ENCODE measurements at regions not wholly inside any gene's neighbourhood (a gene's known extent, or its start where the extent isn't known, plus 50 kb on each side); places are given as distances from the start of the nearest gene placed in this dataset.

GRCh38 chr13:22141716-22142115 lies 470.8 kb downstream of the FGF9 start:
- Histone ChIP-seq H3K27me3 (ENCODE audit: control insufficient read depth in 1 of 2, insufficient read depth in 2 of 2, low read length in 2 of 2) (no peaks in the 10 kb centered on the region), H3K36me3 (ENCODE audit: control insufficient read depth in 1 of 2, insufficient read depth in 2 of 2, low read length in 2 of 2) (no peaks in the 10 kb centered on the region), H3K4me3 (ENCODE audit: low read depth in 1 of 2, low read length in 2 of 2) (no peak overlapping the region), H3K4me1 (ENCODE audit: control insufficient read depth in 1 of 2, insufficient read depth in 2 of 2, low read length in 2 of 2) (no peaks in the 10 kb centered on the region), H3K27ac (ENCODE audit: low read depth, low read length) (no peak overlapping the region), H3K9me3 (ENCODE audit: control insufficient read depth in 1 of 2, low read length in 2 of 2) (no peaks in the 10 kb centered on the region), H3K9ac (ENCODE audit: low read depth in 1 of 2, low read length in 2 of 2) (no peak overlapping the region)

- Histone ChIP-seq H3K9me3 (ENCODE audit: control insufficient read depth in 1 of 2, low read length in 2 of 2) (no peaks in the 10 kb centered on the region), H3K27me3 (ENCODE audit: control insufficient read depth in 1 of 2, insufficient read depth in 2 of 2, low read length in 2 of 2) (no peaks in the 10 kb centered on the region), H3K4me3 (ENCODE audit: low read depth in 1 of 2, low read length in 2 of 2) (no peak overlapping the region), H3K36me3 (ENCODE audit: control insufficient read depth in 1 of 2, insufficient read depth in 2 of 2, low read length in 2 of 2) (no peaks in the 10 kb centered on the region), H3K27ac (ENCODE audit: low read depth, low read length) (no peak overlapping the region), H3K9ac (ENCODE audit: low read depth in 1 of 2, low read length in 2 of 2) (no peak overlapping the region), H3K4me1 (ENCODE audit: control insufficient read depth in 1 of 2, insufficient read depth in 2 of 2, low read length in 2 of 2) (no peaks in the 10 kb centered on the region)
Observed at GRCh38 chr13:22143671-22144070, 472.8 kb downstream of the FGF9 start.

- H3K4me1 ChIP-seq (ENCODE audit: control insufficient read depth in 1 of 2, insufficient read depth in 2 of 2, low read length in 2 of 2) = no peaks in the 10 kb centered on the region
- no peaks in the 10 kb centered on the region for H3K27me3 ChIP-seq (ENCODE audit: control insufficient read depth in 1 of 2, insufficient read depth in 2 of 2, low read length in 2 of 2)
- H3K9ac ChIP-seq (ENCODE audit: low read depth in 1 of 2, low read length in 2 of 2) = no peak overlapping the region
- no peak overlapping the region for H3K4me3 ChIP-seq (ENCODE audit: low read depth in 1 of 2, low read length in 2 of 2)
- H3K27ac ChIP-seq (ENCODE audit: low read depth, low read length) = no peak overlapping the region
- no peaks in the 10 kb centered on the region for H3K9me3 ChIP-seq (ENCODE audit: control insufficient read depth in 1 of 2, low read length in 2 of 2)
- no peaks in the 10 kb centered on the region for H3K36me3 ChIP-seq (ENCODE audit: control insufficient read depth in 1 of 2, insufficient read depth in 2 of 2, low read length in 2 of 2)
Observed at GRCh38 chr13:22144806-22145205, 473.9 kb downstream of the FGF9 start.

GRCh38 chr13:22148187-22148586 lies 477.3 kb downstream of the FGF9 start:
- no peak overlapping the region for H3K9ac ChIP-seq (ENCODE audit: low read depth in 1 of 2, low read length in 2 of 2)
- H3K36me3 ChIP-seq (ENCODE audit: control insufficient read depth in 1 of 2, insufficient read depth in 2 of 2, low read length in 2 of 2) = no peaks in the 10 kb centered on the region
- H3K4me1 ChIP-seq (ENCODE audit: control insufficient read depth in 1 of 2, insufficient read depth in 2 of 2, low read length in 2 of 2) = no peaks in the 10 kb centered on the region
- no peaks in the 10 kb centered on the region for H3K9me3 ChIP-seq (ENCODE audit: control insufficient read depth in 1 of 2, low read length in 2 of 2)
- no peak overlapping the region for H3K4me3 ChIP-seq (ENCODE audit: low read depth in 1 of 2, low read length in 2 of 2)
- peaks cover 0 to 3% of the 10 kb centered on the region in 2 donors for H3K27me3 ChIP-seq (ENCODE audit: control insufficient read depth in 1 of 2, insufficient read depth in 2 of 2, low read length in 2 of 2)
- H3K27ac ChIP-seq (ENCODE audit: low read depth, low read length) = no peak overlapping the region

- no peaks in the 10 kb centered on the region for H3K4me1 ChIP-seq (ENCODE audit: control insufficient read depth in 1 of 2, insufficient read depth in 2 of 2, low read length in 2 of 2)
- H3K4me3 ChIP-seq (ENCODE audit: low read depth in 1 of 2, low read length in 2 of 2) = no peak overlapping the region
- H3K27ac ChIP-seq (ENCODE audit: low read depth, low read length) = no peak overlapping the region
- H3K27me3 ChIP-seq (ENCODE audit: control insufficient read depth in 1 of 2, insufficient read depth in 2 of 2, low read length in 2 of 2) = peaks cover 0 to 3% of the 10 kb centered on the region in 2 donors
- no peaks in the 10 kb centered on the region for H3K36me3 ChIP-seq (ENCODE audit: control insufficient read depth in 1 of 2, insufficient read depth in 2 of 2, low read length in 2 of 2)
- no peak overlapping the region for H3K9ac ChIP-seq (ENCODE audit: low read depth in 1 of 2, low read length in 2 of 2)
- no peaks in the 10 kb centered on the region for H3K9me3 ChIP-seq (ENCODE audit: control insufficient read depth in 1 of 2, low read length in 2 of 2)
Observed at GRCh38 chr13:22152751-22153150, 481.9 kb downstream of the FGF9 start.

GRCh38 chr13:22154041-22154440 lies 483.2 kb downstream of the FGF9 start:
- H3K4me3 ChIP-seq (ENCODE audit: low read depth in 1 of 2, low read length in 2 of 2) = no peak overlapping the region
- H3K36me3 ChIP-seq (ENCODE audit: control insufficient read depth in 1 of 2, insufficient read depth in 2 of 2, low read length in 2 of 2) = no peaks in the 10 kb centered on the region
- no peaks in the 10 kb centered on the region for H3K9me3 ChIP-seq (ENCODE audit: control insufficient read depth in 1 of 2, low read length in 2 of 2)
- H3K27me3 ChIP-seq (ENCODE audit: control insufficient read depth in 1 of 2, insufficient read depth in 2 of 2, low read length in 2 of 2) = peaks cover 0 to 3% of the 10 kb centered on the region in 2 donors
- no peaks in the 10 kb centered on the region for H3K4me1 ChIP-seq (ENCODE audit: control insufficient read depth in 1 of 2, insufficient read depth in 2 of 2, low read length in 2 of 2)
- H3K27ac ChIP-seq (ENCODE audit: low read depth, low read length) = no peak overlapping the region
- H3K9ac ChIP-seq (ENCODE audit: low read depth in 1 of 2, low read length in 2 of 2) = no peak overlapping the region

- Histone ChIP-seq H3K27ac (ENCODE audit: low read depth, low read length) (no peak overlapping the region), H3K4me1 (ENCODE audit: control insufficient read depth in 1 of 2, insufficient read depth in 2 of 2, low read length in 2 of 2) (peaks cover 0 to 4% of the 10 kb centered on the region in 2 donors), H3K9me3 (ENCODE audit: control insufficient read depth in 1 of 2, low read length in 2 of 2) (no peaks in the 10 kb centered on the region), H3K36me3 (ENCODE audit: control insufficient read depth in 1 of 2, insufficient read depth in 2 of 2, low read length in 2 of 2) (no peaks in the 10 kb centered on the region), H3K9ac (ENCODE audit: low read depth in 1 of 2, low read length in 2 of 2) (no peak overlapping the region), H3K27me3 (ENCODE audit: control insufficient read depth in 1 of 2, insufficient read depth in 2 of 2, low read length in 2 of 2) (no peaks in the 10 kb centered on the region), H3K4me3 (ENCODE audit: low read depth in 1 of 2, low read length in 2 of 2) (no peak overlapping the region)
Observed at GRCh38 chr13:22161871-22162270, 491.0 kb downstream of the FGF9 start.

GRCh38 chr13:22162889-22163288 lies 492.0 kb downstream of the FGF9 start:
- Histone ChIP-seq H3K27me3 (ENCODE audit: control insufficient read depth in 1 of 2, insufficient read depth in 2 of 2, low read length in 2 of 2) (no peaks in the 10 kb centered on the region), H3K36me3 (ENCODE audit: control insufficient read depth in 1 of 2, insufficient read depth in 2 of 2, low read length in 2 of 2) (no peaks in the 10 kb centered on the region), H3K9me3 (ENCODE audit: control insufficient read depth in 1 of 2, low read length in 2 of 2) (no peaks in the 10 kb centered on the region), H3K9ac (ENCODE audit: low read depth in 1 of 2, low read length in 2 of 2) (no peak overlapping the region), H3K4me1 (ENCODE audit: control insufficient read depth in 1 of 2, insufficient read depth in 2 of 2, low read length in 2 of 2) (peaks cover 0 to 4% of the 10 kb centered on the region in 2 donors), H3K4me3 (ENCODE audit: low read depth in 1 of 2, low read length in 2 of 2) (no peak overlapping the region), H3K27ac (ENCODE audit: low read depth, low read length) (no peak overlapping the region)

GRCh38 chr13:22168437-22169190 lies 497.7 kb downstream of the FGF9 start:
- Histone ChIP-seq H3K4me3 (ENCODE audit: low read depth in 1 of 2, low read length in 2 of 2) (no peak overlapping the region), H3K27me3 (ENCODE audit: control insufficient read depth in 1 of 2, insufficient read depth in 2 of 2, low read length in 2 of 2) (no peaks in the 10 kb centered on the region), H3K36me3 (ENCODE audit: control insufficient read depth in 1 of 2, insufficient read depth in 2 of 2, low read length in 2 of 2) (no peaks in the 10 kb centered on the region), H3K9ac (ENCODE audit: low read depth in 1 of 2, low read length in 2 of 2) (no peak overlapping the region), H3K9me3 (ENCODE audit: control insufficient read depth in 1 of 2, low read length in 2 of 2) (no peaks in the 10 kb centered on the region), H3K27ac (ENCODE audit: low read depth, low read length) (no peak overlapping the region), H3K4me1 (ENCODE audit: control insufficient read depth in 1 of 2, insufficient read depth in 2 of 2, low read length in 2 of 2) (no peaks in the 10 kb centered on the region)

GRCh38 chr13:22169473-22169872 lies 498.6 kb downstream of the FGF9 start:
- Histone ChIP-seq H3K9me3 (ENCODE audit: control insufficient read depth in 1 of 2, low read length in 2 of 2) (no peaks in the 10 kb centered on the region), H3K4me1 (ENCODE audit: control insufficient read depth in 1 of 2, insufficient read depth in 2 of 2, low read length in 2 of 2) (no peaks in the 10 kb centered on the region), H3K27me3 (ENCODE audit: control insufficient read depth in 1 of 2, insufficient read depth in 2 of 2, low read length in 2 of 2) (no peaks in the 10 kb centered on the region), H3K4me3 (ENCODE audit: low read depth in 1 of 2, low read length in 2 of 2) (no peak overlapping the region), H3K27ac (ENCODE audit: low read depth, low read length) (no peak overlapping the region), H3K9ac (ENCODE audit: low read depth in 1 of 2, low read length in 2 of 2) (no peak overlapping the region), H3K36me3 (ENCODE audit: control insufficient read depth in 1 of 2, insufficient read depth in 2 of 2, low read length in 2 of 2) (no peaks in the 10 kb centered on the region)

Measured in duodenal mucosa (tissue), 2 donors.